Caco-2 (cell line): ENCODE measurements at regions not wholly inside any gene's neighbourhood (a gene's known extent, or its start where the extent isn't known, plus 50 kb on each side); places are given as distances from the start of the nearest gene placed in this dataset.
A peak's percentile ranks its signal among the peaks of the same experiment; 100 is the strongest.

Experiments
- BruUV-seq: library from RNA; stranded (reverse); fragments of 400-500 nt; replicated peaks from 2 replicates; lab custom pipeline; 2021; lab: Mats Ljungman, UMichigan
- CTCF ChIA-PET: fragments of 300-600 bp; sonication (Branson Sonifier 250); formaldehyde crosslinking; loops from one replicate; lab custom pipeline; 2022; ENCODE audit warnings: antibody characterized with exemption; lab: Charles Lee
- POLR2A ChIA-PET: fragments of 300-600 bp; sonication (Branson Sonifier 250); formaldehyde crosslinking; loops from one replicate; lab custom pipeline; 2022; ENCODE audit warnings: antibody characterized with exemption; lab: Charles Lee
- DNase-seq, 2 experiments: peaks; one replicate each; pipeline versions ENCODE4 v3.0.0 to v3.0.0-alpha.2; 2020 to 2022
- H3K27me3 ChIP-seq: replicated peaks from 2 replicates; pipeline ENCODE4 v1.6.0; 2011; ENCODE audit warnings: low read length; ENCODE audit not compliant: control insufficient read depth, insufficient read depth
- H3K36me3 ChIP-seq: 2 replicates; pipeline ENCODE4 v1.5.1; 2011; ENCODE audit warnings: low read length; ENCODE audit not compliant: control insufficient read depth, insufficient read depth
- H3K4me1 ChIP-seq: fragments of 250-450 bp; sonication (Bioruptor Pico); 2 replicates; pipeline ENCODE4 v1.5.1; 2020; ENCODE audit warnings: mild to moderate bottlenecking
- H3K4me3 ChIP-seq: 2 replicates; pipeline ENCODE4 v1.5.1; 2011; ENCODE audit warnings: low read depth, mild to moderate bottlenecking, control low read depth, low read length
- H3K9me3 ChIP-seq: fragments of 250-450 bp; sonication (Bioruptor Pico); 2 replicates; pipeline ENCODE4 v1.5.1; 2020; ENCODE audit warnings: mild to moderate bottlenecking, moderate library complexity
- H3K27ac Mint-ChIP-seq: one replicate; pipeline ENCODE4 v1.8.0; 2022; ENCODE audit warnings: mixed read lengths; ENCODE audit not compliant: unreplicated experiment
- H3K27me3 Mint-ChIP-seq: one replicate; pipeline ENCODE4 v1.8.0; 2022; ENCODE audit warnings: mixed read lengths; ENCODE audit not compliant: insufficient read depth, unreplicated experiment
- H3K36me3 Mint-ChIP-seq: one replicate; pipeline ENCODE4 v1.8.0; 2022; ENCODE audit warnings: mild to moderate bottlenecking, mixed read lengths; ENCODE audit not compliant: insufficient read depth, unreplicated experiment
- H3K4me1 Mint-ChIP-seq: one replicate; pipeline ENCODE4 v1.8.0; 2022; ENCODE audit warnings: low read depth, mixed read lengths; ENCODE audit not compliant: unreplicated experiment
- H3K4me3 Mint-ChIP-seq: one replicate; pipeline ENCODE4 v1.8.0; 2022; ENCODE audit warnings: mild to moderate bottlenecking, moderate library complexity, mixed read lengths; ENCODE audit not compliant: unreplicated experiment
- H3K9me3 Mint-ChIP-seq: one replicate; pipeline ENCODE4 v1.8.0; 2022; ENCODE audit warnings: mixed read lengths; ENCODE audit not compliant: unreplicated experiment
- intact Hi-C: fragments of 100-400 bp; cut with micrococcal nuclease; formaldehyde crosslinking; loops from one replicate; pipeline ENCODE4 v1.10.0; 2022; ENCODE audit not compliant: unreplicated experiment
- TF ChIP-seq, protein P1 (sequence below), 2 experiments: fragments of 200-600 bp in 1 of 2; IDR thresholded peaks; 1 replicate in 1 of 2; 2 replicates in 1 of 2; pipeline versions ENCODE4 v1.5.1 to v1.8.0; 2011 to 2022; ENCODE audit warnings: antibody characterized with exemption in 1 of 2, control low read depth in 1 of 2, inconsistent platforms in 1 of 2, low read depth in 1 of 2, low read length in 1 of 2, mild to moderate bottlenecking in 1 of 2, moderate library complexity in 1 of 2; ENCODE audit not compliant: insufficient read depth in 1 of 2, severe bottlenecking in 1 of 2, unreplicated experiment in 1 of 2

DNA sequence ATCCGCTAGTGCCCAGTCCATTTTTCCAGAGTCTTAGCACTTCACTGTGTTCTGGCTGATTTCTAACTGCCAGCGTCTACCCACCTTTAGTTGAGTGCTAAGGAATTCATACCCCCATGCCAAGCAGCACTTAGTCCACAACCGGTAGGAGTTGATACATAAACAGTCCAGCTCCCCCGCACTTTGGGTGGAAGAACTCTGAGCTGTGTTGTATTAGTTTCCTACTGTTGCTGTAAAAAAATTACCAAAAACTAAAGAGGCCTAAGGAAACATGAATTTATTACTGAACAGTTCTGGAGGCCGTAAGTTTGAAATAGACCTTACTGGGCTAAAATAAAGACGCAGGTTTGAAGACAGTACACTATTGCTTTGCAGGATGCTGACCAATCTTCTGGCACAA is 87.6 kb downstream of the SLC24A2 start:
- TF ChIP-seq, protein P1, sequence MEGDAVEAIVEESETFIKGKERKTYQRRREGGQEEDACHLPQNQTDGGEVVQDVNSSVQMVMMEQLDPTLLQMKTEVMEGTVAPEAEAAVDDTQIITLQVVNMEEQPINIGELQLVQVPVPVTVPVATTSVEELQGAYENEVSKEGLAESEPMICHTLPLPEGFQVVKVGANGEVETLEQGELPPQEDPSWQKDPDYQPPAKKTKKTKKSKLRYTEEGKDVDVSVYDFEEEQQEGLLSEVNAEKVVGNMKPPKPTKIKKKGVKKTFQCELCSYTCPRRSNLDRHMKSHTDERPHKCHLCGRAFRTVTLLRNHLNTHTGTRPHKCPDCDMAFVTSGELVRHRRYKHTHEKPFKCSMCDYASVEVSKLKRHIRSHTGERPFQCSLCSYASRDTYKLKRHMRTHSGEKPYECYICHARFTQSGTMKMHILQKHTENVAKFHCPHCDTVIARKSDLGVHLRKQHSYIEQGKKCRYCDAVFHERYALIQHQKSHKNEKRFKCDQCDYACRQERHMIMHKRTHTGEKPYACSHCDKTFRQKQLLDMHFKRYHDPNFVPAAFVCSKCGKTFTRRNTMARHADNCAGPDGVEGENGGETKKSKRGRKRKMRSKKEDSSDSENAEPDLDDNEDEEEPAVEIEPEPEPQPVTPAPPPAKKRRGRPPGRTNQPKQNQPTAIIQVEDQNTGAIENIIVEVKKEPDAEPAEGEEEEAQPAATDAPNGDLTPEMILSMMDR (IDR thresholded peaks at IDR 0.05; ENCODE audit: insufficient read depth in 1 of 2, low read depth in 1 of 2, low read length in 1 of 2, severe bottlenecking in 1 of 2, unreplicated experiment in 1 of 2) = no peak
- POLR2A ChIA-PET = no interaction called here
- Histone ChIP-seq H3K4me3 (no peak overlapping the region), H3K4me1 (no peaks in the 10 kb centered on the region), H3K36me3 (no peaks in the 10 kb centered on the region), H3K27me3 (no peaks in the 10 kb centered on the region), H3K9me3 (no peaks in the 10 kb centered on the region)
- Mint-ChIP-seq H3K27me3 (peaks cover 13% of the 10 kb centered on the region), H3K9me3 (no peaks in the 10 kb centered on the region), H3K4me1 (no peaks in the 10 kb centered on the region), H3K27ac (no peak overlapping the region), H3K4me3 (no peak overlapping the region), H3K36me3 (no peaks in the 10 kb centered on the region)
- no TSS peak for BruUV-seq
- intact Hi-C loops = no loop called here
- CTCF ChIA-PET = no interaction called here
- DNase-seq = no peak

DNA sequence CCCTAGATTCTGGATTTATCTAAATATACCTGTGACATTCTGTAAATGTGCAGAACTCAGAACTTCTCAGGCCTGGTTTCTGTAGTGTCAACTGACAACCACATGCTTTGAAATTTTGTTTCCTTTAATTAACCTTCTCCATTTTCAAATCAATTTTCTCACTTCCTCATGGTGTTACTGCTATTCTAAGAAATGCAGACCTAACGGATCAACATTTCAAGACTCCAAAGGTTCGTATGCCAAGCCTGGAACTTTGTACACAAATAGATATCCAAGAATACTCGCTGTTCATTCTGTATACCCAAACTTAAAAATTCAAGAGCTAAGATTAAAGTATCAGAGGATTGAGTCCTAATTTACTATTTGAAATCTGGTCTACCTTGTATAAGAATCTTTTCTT is 88.1 kb downstream of the SLC24A2 start:
- H3K4me1 Mint-ChIP-seq = no peaks in the 10 kb centered on the region
- H3K4me3 Mint-ChIP-seq = no peak overlapping the region
- TF ChIP-seq, protein P1 (IDR thresholded peaks at IDR 0.05; ENCODE audit: insufficient read depth in 1 of 2, low read depth in 1 of 2, low read length in 1 of 2, severe bottlenecking in 1 of 2, unreplicated experiment in 1 of 2) = no peak
- ChIA-PET CTCF (no interaction called here), POLR2A (no interaction called here)
- peaks cover 13% of the 10 kb centered on the region for H3K27me3 Mint-ChIP-seq
- no peaks in the 10 kb centered on the region for H3K9me3 Mint-ChIP-seq
- intact Hi-C loops = no loop called here
- no peaks in the 10 kb centered on the region for H3K36me3 Mint-ChIP-seq
- no peaks in the 10 kb centered on the region for H3K36me3 ChIP-seq
- no peak for DNase-seq
- no peaks in the 10 kb centered on the region for H3K27me3 ChIP-seq
- H3K27ac Mint-ChIP-seq = no peak overlapping the region
- H3K9me3 ChIP-seq = no peaks in the 10 kb centered on the region
- no peaks in the 10 kb centered on the region for H3K4me1 ChIP-seq
- BruUV-seq = no TSS peak
- no peak overlapping the region for H3K4me3 ChIP-seq

DNA sequence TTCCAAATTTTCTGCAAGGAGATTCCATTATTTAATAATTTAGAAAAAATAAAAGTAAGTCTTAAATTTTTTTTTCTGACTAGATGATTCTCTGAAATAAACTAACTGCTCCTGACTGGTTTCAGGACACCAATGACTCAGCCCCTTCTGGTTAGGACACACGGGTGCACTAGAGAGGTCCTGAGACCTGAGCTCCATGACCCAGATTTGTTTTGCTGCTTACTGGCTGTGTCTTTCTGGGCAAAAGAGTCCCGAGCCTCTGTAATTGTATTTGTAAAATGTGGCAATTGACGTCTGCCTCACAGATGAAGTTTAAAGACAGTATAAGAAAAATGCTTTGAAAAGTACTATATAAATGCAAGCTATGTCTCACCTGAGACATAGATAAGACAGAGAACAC is 89.1 kb downstream of the SLC24A2 start:
- no peak overlapping the region for H3K4me3 Mint-ChIP-seq
- intact Hi-C loops = no loop called here
- no peak overlapping the region for H3K27ac Mint-ChIP-seq
- CTCF ChIA-PET = no interaction called here
- no peaks in the 10 kb centered on the region for H3K36me3 Mint-ChIP-seq
- POLR2A ChIA-PET = no interaction called here
- no peaks in the 10 kb centered on the region for H3K36me3 ChIP-seq
- no peaks in the 10 kb centered on the region for H3K4me1 ChIP-seq
- H3K27me3 Mint-ChIP-seq = peaks cover 9% of the 10 kb centered on the region
- H3K9me3 Mint-ChIP-seq = no peaks in the 10 kb centered on the region
- no TSS peak for BruUV-seq
- no peaks in the 10 kb centered on the region for H3K9me3 ChIP-seq
- peak; percentile 6 to 25 for DNase-seq
- TF ChIP-seq, protein P1 (IDR thresholded peaks at IDR 0.05; ENCODE audit: insufficient read depth in 1 of 2, low read depth in 1 of 2, low read length in 1 of 2, severe bottlenecking in 1 of 2, unreplicated experiment in 1 of 2) = no peak
- H3K27me3 ChIP-seq = no peaks in the 10 kb centered on the region
- H3K4me1 Mint-ChIP-seq = no peaks in the 10 kb centered on the region
- no peak overlapping the region for H3K4me3 ChIP-seq
